Neural cell (in vitro differentiated cells): ENCODE measurements at regions not wholly inside any gene's neighbourhood (a gene's known extent, or its start where the extent isn't known, plus 50 kb on each side); places are given as distances from the start of the nearest gene placed in this dataset.

ENCODE experiments used
- H2AFZ ChIP-seq: fragments of 200-600, 300-800 bp; sonication (generic), shearing (Covaris generic); 2 replicates; pipeline ENCODE4 v1.6.0; 2014; ENCODE audit warnings: low read depth, mild to moderate bottlenecking, antibody characterized with exemption, low read length, moderate library complexity
- H3F3A ChIP-seq: fragments of 200-600 bp; shearing (Covaris generic); 2 replicates; pipeline ENCODE4 v1.6.1; 2016; ENCODE audit warnings: mild to moderate bottlenecking, moderate library complexity, mixed read lengths, antibody characterized with exemption, low read length; ENCODE audit not compliant: insufficient read depth, poor library complexity, severe bottlenecking
- H3K27ac ChIP-seq: fragments of 200-600, 300-800 bp; sonication (generic), shearing (Covaris generic); 2 replicates; pipeline ENCODE4 v1.5.1; 2014; ENCODE audit warnings: mild to moderate bottlenecking, low read length, moderate library complexity
- H3K27me3 ChIP-seq: fragments of 300-800, 200-600 bp; sonication (generic), shearing (Covaris generic); 2 replicates; pipeline ENCODE4 v1.6.0; 2014; ENCODE audit warnings: mild to moderate bottlenecking, low read depth, low read length, moderate library complexity; ENCODE audit not compliant: insufficient read depth
- H3K36me3 ChIP-seq: fragments of 300-800, 200-600 bp; sonication (generic), shearing (Covaris generic); 2 replicates; pipeline ENCODE4 v1.5.1; 2014; ENCODE audit warnings: mild to moderate bottlenecking, antibody characterized with exemption, low read length, moderate library complexity; ENCODE audit not compliant: insufficient read depth
- H3K4me2 ChIP-seq: fragments of 300-800, 200-600 bp; sonication (generic), shearing (Covaris generic); 2 replicates; pipeline ENCODE4 v1.6.0; 2014; ENCODE audit warnings: mild to moderate bottlenecking, low read length
- H3K4me3 ChIP-seq: fragments of 300-800, 200-600 bp; sonication (generic), shearing (Covaris generic); 2 replicates; pipeline ENCODE4 v1.5.1; 2014; ENCODE audit warnings: mild to moderate bottlenecking, low read length, moderate library complexity
- H3K79me2 ChIP-seq: fragments of 200-600 bp; shearing (Covaris generic); replicated peaks from 2 replicates; pipeline ENCODE4 v1.6.0; 2014; ENCODE audit warnings: mild to moderate bottlenecking, low read length, moderate library complexity; ENCODE audit not compliant: insufficient read depth
- H3K9ac ChIP-seq: fragments of 300-800, 200-600 bp; sonication (generic), shearing (Covaris generic); 2 replicates; pipeline ENCODE4 v1.6.1; 2016; ENCODE audit warnings: mild to moderate bottlenecking, low read length, mixed read lengths
- H3K9me2 ChIP-seq: fragments of 200-600 bp; shearing (Covaris generic); 2 replicates; pipeline ENCODE4 v1.6.1; 2016; ENCODE audit warnings: mild to moderate bottlenecking, low read length, mixed read lengths; ENCODE audit not compliant: insufficient read depth
- H3K9me3 ChIP-seq: fragments of 200-600, 300-800 bp; sonication (generic), shearing (Covaris generic); 2 replicates; pipeline ENCODE4 v1.6.1; 2016; ENCODE audit warnings: mild to moderate bottlenecking, mixed run types, low read length, moderate library complexity, mixed read lengths
- H4K20me1 ChIP-seq: fragments of 200-600 bp; shearing (Covaris generic); 2 replicates; pipeline ENCODE4 v1.6.1; 2016; ENCODE audit warnings: mild to moderate bottlenecking, mixed run types; ENCODE audit not compliant: insufficient read depth
- CTCF ChIP-seq: fragments of 450-650 bp; IDR thresholded peaks from 2 replicates; pipeline ENCODE4 v1.5.1; 2014; ENCODE audit warnings: antibody characterized with exemption, mild to moderate bottlenecking, moderate library complexity; ENCODE audit not compliant: poor library complexity, severe bottlenecking
- EP300 ChIP-seq: fragments of 450-650 bp; conservative IDR thresholded peaks from 2 replicates; pipeline ENCODE4 v1.6.1; 2014; ENCODE audit warnings: antibody characterized with exemption, mild to moderate bottlenecking, moderate library complexity; ENCODE audit not compliant: poor library complexity, severe bottlenecking
- EZH2 ChIP-seq: fragments of 200-600, 300-800 bp; shearing (Covaris generic), sonication (generic); IDR thresholded peaks from 2 replicates; pipeline ENCODE4 v1.6.1; 2014; ENCODE audit warnings: antibody characterized with exemption, low read length, borderline replicate concordance, mild to moderate bottlenecking; ENCODE audit not compliant: insufficient read depth, poor library complexity, severe bottlenecking
- MXI1 ChIP-seq: fragments of 450-650 bp; conservative IDR thresholded peaks from 2 replicates; pipeline ENCODE4 v1.6.1; 2014; ENCODE audit warnings: antibody characterized with exemption, mild to moderate bottlenecking; ENCODE audit not compliant: poor library complexity, severe bottlenecking
- POLR2AphosphoS5 ChIP-seq: IDR thresholded peaks from 2 replicates; pipeline ENCODE4 v1.6.1; 2012
- RAD21 ChIP-seq: fragments of 450-650 bp; conservative IDR thresholded peaks from 2 replicates; pipeline ENCODE4 v1.6.1; 2014; ENCODE audit warnings: antibody characterized with exemption, mild to moderate bottlenecking, moderate library complexity
- REST ChIP-seq: IDR thresholded peaks from 2 replicates; pipeline ENCODE4 v1.6.1; 2012; ENCODE audit warnings: borderline replicate concordance
- SMC3 ChIP-seq: fragments of 450-650 bp; conservative IDR thresholded peaks from 2 replicates; pipeline ENCODE4 v1.6.1; 2014; ENCODE audit warnings: antibody characterized with exemption, mild to moderate bottlenecking, moderate library complexity; ENCODE audit not compliant: poor library complexity
- TAF1 ChIP-seq: IDR thresholded peaks from 2 replicates; pipeline ENCODE4 v1.6.1; 2012; ENCODE audit warnings: low read depth

GRCh38 chr2:111231532-111232252 lies 111.0 kb downstream of the BCL2L11 start:
- TF ChIP-seq POLR2AphosphoS5 (no peak), RAD21 (no peak), EZH2 (no peak), SMC3 (no peak), CTCF (no peak), REST (no peak), MXI1 (no peak), TAF1 (no peak), EP300 (no peak)
- Histone ChIP-seq H3K9me3 (no peaks in the 10 kb centered on the region), H3K9me2 (no peaks in the 10 kb centered on the region), H3K4me3 (no peak overlapping the region), H3F3A (no peaks in the 10 kb centered on the region), H3K27ac (no peak overlapping the region), H3K27me3 (no peaks in the 10 kb centered on the region), H4K20me1 (no peaks in the 10 kb centered on the region), H3K9ac (no peak overlapping the region), H3K36me3 (no peaks in the 10 kb centered on the region), H3K4me2 (no peak overlapping the region), H3K79me2 (no peaks in the 10 kb centered on the region), H2AFZ (no peak overlapping the region)

- Histone ChIP-seq H3K4me2 (no peak overlapping the region), H3K79me2 (no peaks in the 10 kb centered on the region), H3K27me3 (no peaks in the 10 kb centered on the region), H3K27ac (no peak overlapping the region), H3K36me3 (no peaks in the 10 kb centered on the region), H3F3A (no peaks in the 10 kb centered on the region), H3K9me2 (no peaks in the 10 kb centered on the region), H2AFZ (no peak overlapping the region), H3K4me3 (no peak overlapping the region), H4K20me1 (no peaks in the 10 kb centered on the region), H3K9ac (no peak overlapping the region), H3K9me3 (no peaks in the 10 kb centered on the region)
- no peak for TF ChIP-seq EP300
- TF ChIP-seq RAD21 = no peak
- no peak for TF ChIP-seq POLR2AphosphoS5
- TF ChIP-seq CTCF = no peak
- no peak for TF ChIP-seq EZH2
- TF ChIP-seq MXI1 = no peak
- TF ChIP-seq TAF1 = no peak
- TF ChIP-seq SMC3 = no peak
- no peak for TF ChIP-seq REST
Measured at GRCh38 chr2:111235192-111236015, 114.7 kb downstream of the BCL2L11 start.
